Hematopoietic multipotent progenitor cell treated with erythropoietin and hydrocortisone succinate and interleukin-3 and kit ligand, for 4 days (in vitro differentiated cells): ENCODE measurements at regions not wholly inside any gene's neighbourhood (a gene's known extent, or its start where the extent isn't known, plus 50 kb on each side); places are given as distances from the start of the nearest gene placed in this dataset.

Experiments used
- DNase-seq: peaks from one replicate; pipeline ENCODE4 v3.0.0-alpha.2; 2015

- no peak for DNase-seq
These were observed 843.7 kb upstream of the WWC1 start for GRCh38 chr5:167447466-167448375.

- DNase-seq: no peak
These were observed 843.1 kb upstream of the WWC1 start for GRCh38 chr5:167448376-167448775.

- DNase-seq: no peak
These were observed 840.4 kb upstream of the WWC1 start for GRCh38 chr5:167451076-167451475.

- DNase-seq: no peak
These were observed 839.3 kb upstream of the WWC1 start for GRCh38 chr5:167452136-167452535.

- no peak for DNase-seq
These were observed 838.0 kb upstream of the WWC1 start for GRCh38 chr5:167453246-167454030.

- DNase-seq: no peak
These were observed 833.0 kb upstream of the WWC1 start for GRCh38 chr5:167458412-167458811.

GRCh38 chr5:167460449-167461020 is 830.9 kb upstream of the WWC1 start:
- no peak for DNase-seq

GRCh38 chr5:167463939-167464338 is 827.5 kb upstream of the WWC1 start:
- no peak for DNase-seq

GRCh38 chr5:167466992-167467391 is 824.5 kb upstream of the WWC1 start:
- no peak for DNase-seq

- no peak for DNase-seq
These were observed 818.8 kb upstream of the WWC1 start for GRCh38 chr5:167472566-167473108.

GRCh38 chr5:167478188-167478587 is 813.3 kb upstream of the WWC1 start:
- DNase-seq: peak; percentile 2

- DNase-seq: no peak
These were observed 811.7 kb upstream of the WWC1 start for GRCh38 chr5:167479779-167480178.

- no peak for DNase-seq
These were observed 810.1 kb upstream of the WWC1 start for GRCh38 chr5:167481345-167481744.

GRCh38 chr5:167482555-167482954 is 808.9 kb upstream of the WWC1 start:
- DNase-seq: no peak

- DNase-seq: no peak
These were observed 806.2 kb upstream of the WWC1 start for GRCh38 chr5:167485061-167485774.

- DNase-seq: no peak
These were observed 803.1 kb upstream of the WWC1 start for GRCh38 chr5:167488371-167488770.

GRCh38 chr5:167489202-167489601 is 802.2 kb upstream of the WWC1 start:
- DNase-seq: no peak

- DNase-seq: no peak
These were observed 787.3 kb upstream of the WWC1 start for GRCh38 chr5:167503926-167504720.

GRCh38 chr5:167507463-167508233 is 783.8 kb upstream of the WWC1 start:
- DNase-seq: peak; percentile 6

- DNase-seq: no peak
These were observed 782.4 kb upstream of the WWC1 start for GRCh38 chr5:167509076-167509475.

- no peak for DNase-seq
These were observed 780.2 kb upstream of the WWC1 start for GRCh38 chr5:167511276-167511675.
